Activated T-cell treated with anti-CD3 and anti-CD28 coated beads, Interleukin-2, amount 50 U/mL, for 24 hours (primary cell): ENCODE measurements at regions not wholly inside any gene's neighbourhood (a gene's known extent, or its start where the extent isn't known, plus 50 kb on each side); places are given as distances from the start of the nearest gene placed in this dataset.

Source experiments
- DNase-seq: peaks from one replicate; pipeline ENCODE4 v3.0.0-alpha.2; 2020
- H3K27ac Mint-ChIP-seq: 2 replicates; pipeline ENCODE4 v1.8.0; 2020; ENCODE audit warnings: mild to moderate bottlenecking, mixed read lengths
- H3K27me3 Mint-ChIP-seq: 2 replicates; pipeline ENCODE4 v1.8.0; 2020; ENCODE audit warnings: mixed read lengths
- H3K36me3 Mint-ChIP-seq: 2 replicates; pipeline ENCODE4 v1.8.0; 2020; ENCODE audit warnings: low read depth, mixed read lengths
- H3K4me1 Mint-ChIP-seq: 2 replicates; pipeline ENCODE4 v1.8.0; 2020; ENCODE audit warnings: low read depth, mixed read lengths
- H3K4me3 Mint-ChIP-seq: 2 replicates; pipeline ENCODE4 v1.8.0; 2020; ENCODE audit warnings: mild to moderate bottlenecking, moderate library complexity, mixed read lengths
- H3K9me3 Mint-ChIP-seq: 2 replicates; pipeline ENCODE4 v1.8.0; 2020; ENCODE audit warnings: mixed read lengths

- no peak overlapping the region for H3K27ac Mint-ChIP-seq
- H3K27me3 Mint-ChIP-seq = peaks cover 26% of the 10 kb centered on the region
- no peaks in the 10 kb centered on the region for H3K36me3 Mint-ChIP-seq
- H3K4me1 Mint-ChIP-seq = no peaks in the 10 kb centered on the region
- no peak overlapping the region for H3K4me3 Mint-ChIP-seq
- no peaks in the 10 kb centered on the region for H3K9me3 Mint-ChIP-seq
- DNase-seq = no peak
Measured at GRCh38 chr1:168932539-168932938, 174.0 kb upstream of the ATP1B1 start.

DNA sequence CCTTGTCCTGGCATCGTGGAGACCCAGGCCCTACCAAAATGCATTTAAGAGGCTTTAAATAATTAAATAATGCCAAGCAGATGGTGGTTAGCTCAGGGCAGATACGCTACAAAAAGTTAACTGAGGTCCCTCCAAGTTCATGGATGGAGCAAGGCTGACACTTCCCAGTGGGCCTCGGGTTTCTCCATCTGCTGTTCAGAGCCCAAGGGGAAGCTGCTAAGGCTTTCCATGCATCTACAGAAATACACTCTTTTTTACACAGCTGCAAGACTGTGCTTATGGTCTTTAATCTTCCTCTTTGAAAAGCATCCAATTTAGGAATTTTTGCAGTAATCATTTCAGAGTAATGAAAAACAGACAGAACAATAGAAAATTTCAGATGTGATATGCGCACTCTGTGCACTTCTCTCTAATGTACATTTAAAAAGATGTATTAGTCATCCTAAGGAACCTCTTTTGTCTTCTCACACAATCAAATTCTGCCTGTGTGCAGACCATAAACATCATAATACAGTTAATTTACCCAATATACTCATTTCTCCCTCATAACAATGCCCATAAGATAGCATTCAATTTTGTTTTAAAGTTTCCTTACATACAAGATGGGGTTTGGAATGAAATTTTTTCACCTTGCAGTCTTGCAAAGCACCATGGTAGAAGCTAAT, 173.2 kb upstream of the ATP1B1 start:
- Mint-ChIP-seq H3K27me3 (peaks cover 19% of the 10 kb centered on the region), H3K4me1 (no peaks in the 10 kb centered on the region), H3K36me3 (no peaks in the 10 kb centered on the region), H3K9me3 (no peaks in the 10 kb centered on the region), H3K4me3 (no peak overlapping the region), H3K27ac (no peak overlapping the region)
- no peak for DNase-seq

DNA sequence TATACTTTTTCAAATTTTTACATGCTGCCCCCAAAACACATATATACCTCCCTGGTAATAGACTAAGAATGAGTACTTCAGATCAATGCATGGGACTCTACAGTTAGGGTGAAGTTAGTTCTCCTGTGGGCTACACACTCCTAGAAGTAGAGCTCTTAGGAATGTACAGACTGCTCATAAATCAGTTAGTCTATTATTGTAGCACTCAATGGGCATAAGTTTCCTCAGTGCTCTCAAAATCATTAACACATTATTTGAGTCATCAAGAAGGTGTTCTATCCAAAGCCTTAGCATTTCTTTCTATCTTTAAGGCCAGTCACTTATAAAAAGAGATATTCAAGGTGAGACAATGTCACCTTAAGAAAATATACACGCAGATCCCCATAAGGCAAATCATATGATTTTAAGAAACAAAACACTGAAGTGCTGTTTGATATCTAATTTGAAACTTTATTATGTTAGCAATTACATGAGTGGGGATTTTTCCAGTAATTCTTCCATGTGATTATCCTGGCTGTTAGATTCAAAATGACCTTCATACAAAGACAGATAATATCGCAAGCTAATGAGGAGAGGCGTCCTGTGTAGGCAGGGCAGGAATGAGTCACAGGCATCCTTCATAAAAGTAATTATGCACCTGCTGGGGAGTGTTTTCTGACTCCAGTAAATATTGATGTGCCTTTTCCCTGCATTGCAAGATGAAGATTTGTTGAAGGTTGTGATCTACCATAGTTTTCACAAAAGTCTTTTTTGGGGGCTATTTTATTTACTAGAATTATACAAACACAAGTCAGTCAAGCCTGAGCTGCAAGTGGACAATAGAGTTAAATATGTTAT, 167.2 kb upstream of the ATP1B1 start:
- no peak overlapping the region for H3K27ac Mint-ChIP-seq
- H3K4me3 Mint-ChIP-seq = no peak overlapping the region

DNA sequence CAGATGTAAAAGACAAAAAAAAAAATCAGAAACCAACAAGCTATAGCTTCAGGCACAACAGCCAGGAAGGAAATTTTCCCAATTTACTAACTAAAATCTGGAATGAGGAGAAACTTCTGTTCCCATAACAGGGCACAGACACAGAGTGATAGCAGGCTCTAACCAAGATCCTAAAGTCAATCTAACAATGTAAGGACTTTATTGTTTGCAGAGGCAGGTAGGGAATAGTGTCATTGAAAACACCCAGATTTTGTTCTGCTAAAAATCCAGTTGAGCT, 166.6 kb upstream of the ATP1B1 start:
- DNase-seq = no peak
- peaks cover 12% of the 10 kb centered on the region for H3K27me3 Mint-ChIP-seq
- no peaks in the 10 kb centered on the region for H3K36me3 Mint-ChIP-seq
- no peaks in the 10 kb centered on the region for H3K4me1 Mint-ChIP-seq
- H3K9me3 Mint-ChIP-seq = no peaks in the 10 kb centered on the region
- H3K27ac Mint-ChIP-seq = no peak overlapping the region
- H3K4me3 Mint-ChIP-seq = no peak overlapping the region

More for the DNA sequence above, 167.2 kb upstream of the ATP1B1 start:
- no peak for DNase-seq
- Mint-ChIP-seq H3K27me3 (peaks cover 12% of the 10 kb centered on the region), H3K9me3 (no peaks in the 10 kb centered on the region), H3K4me1 (no peaks in the 10 kb centered on the region), H3K36me3 (no peaks in the 10 kb centered on the region)

- H3K9me3 Mint-ChIP-seq = no peaks in the 10 kb centered on the region
- no peaks in the 10 kb centered on the region for H3K4me1 Mint-ChIP-seq
- no peak overlapping the region for H3K27ac Mint-ChIP-seq
- no peak for DNase-seq
- H3K36me3 Mint-ChIP-seq = no peaks in the 10 kb centered on the region
- H3K27me3 Mint-ChIP-seq = peaks cover 16% of the 10 kb centered on the region
- H3K4me3 Mint-ChIP-seq = no peak overlapping the region
Measured at GRCh38 chr1:168941640-168942039, 164.8 kb upstream of the ATP1B1 start.

- Mint-ChIP-seq H3K9me3 (no peaks in the 10 kb centered on the region), H3K27ac (no peak overlapping the region), H3K27me3 (peaks cover 17% of the 10 kb centered on the region), H3K36me3 (no peaks in the 10 kb centered on the region), H3K4me1 (no peaks in the 10 kb centered on the region), H3K4me3 (no peak overlapping the region)
- no peak for DNase-seq
Measured at GRCh38 chr1:168942165-168942564, 164.3 kb upstream of the ATP1B1 start.

DNA sequence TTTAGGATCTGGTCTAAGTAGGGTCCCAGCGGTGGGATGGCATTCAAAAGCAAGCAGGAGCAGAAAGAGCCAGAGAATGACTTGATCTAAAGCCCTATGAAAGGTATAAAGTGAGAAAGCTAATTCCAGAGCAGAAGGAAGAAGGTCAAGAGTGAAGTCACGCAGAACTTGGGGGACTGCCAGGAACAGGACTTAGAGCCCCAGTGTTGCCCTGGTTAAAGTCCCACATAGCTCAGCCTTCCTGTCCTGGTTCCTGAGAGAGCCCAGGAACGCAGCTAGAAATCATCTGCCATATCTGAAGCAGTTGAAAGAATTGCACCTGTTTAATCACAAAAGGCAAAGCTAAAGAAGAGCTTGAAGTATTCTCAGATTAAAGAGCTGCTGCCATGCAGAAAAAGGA, 160.6 kb upstream of the ATP1B1 start:
- no peaks in the 10 kb centered on the region for H3K9me3 Mint-ChIP-seq
- no peak for DNase-seq
- H3K4me1 Mint-ChIP-seq = no peaks in the 10 kb centered on the region

DNA sequence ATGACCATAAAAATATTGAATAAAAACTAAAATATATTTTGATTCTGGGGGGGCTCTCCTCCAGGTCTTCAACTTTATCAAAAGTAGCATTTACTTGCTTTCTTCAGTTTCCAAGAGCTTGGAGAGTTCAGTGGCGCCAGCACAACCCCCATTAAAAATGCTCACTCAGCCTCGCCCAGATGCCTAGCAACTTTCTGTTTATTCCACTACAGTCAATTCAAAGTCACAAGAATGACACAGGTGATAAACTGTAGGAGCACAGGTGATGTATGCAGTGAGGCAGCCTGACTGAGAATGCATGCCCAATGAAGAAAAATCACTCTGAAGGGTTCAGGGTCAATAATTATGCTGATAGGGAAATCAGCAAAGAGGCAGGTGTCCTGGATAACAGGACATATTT, 159.4 kb upstream of the ATP1B1 start:
- Mint-ChIP-seq H3K4me1 (no peaks in the 10 kb centered on the region), H3K27ac (no peak overlapping the region), H3K9me3 (no peaks in the 10 kb centered on the region), H3K36me3 (no peaks in the 10 kb centered on the region), H3K4me3 (no peak overlapping the region), H3K27me3 (peaks cover 11% of the 10 kb centered on the region)
- DNase-seq = no peak

More for the DNA sequence above, 160.6 kb upstream of the ATP1B1 start:
- H3K36me3 Mint-ChIP-seq = no peaks in the 10 kb centered on the region
- no peak overlapping the region for H3K27ac Mint-ChIP-seq
- peaks cover 14% of the 10 kb centered on the region for H3K27me3 Mint-ChIP-seq
- no peak overlapping the region for H3K4me3 Mint-ChIP-seq

- Mint-ChIP-seq H3K9me3 (no peaks in the 10 kb centered on the region), H3K4me3 (no peak overlapping the region), H3K27ac (no peak overlapping the region), H3K36me3 (no peaks in the 10 kb centered on the region), H3K27me3 (peaks cover 6% of the 10 kb centered on the region), H3K4me1 (no peaks in the 10 kb centered on the region)
- no peak for DNase-seq
Measured at GRCh38 chr1:168949672-168950071, 156.8 kb upstream of the ATP1B1 start.

GRCh38 chr1:168957818-168958217, 148.7 kb upstream of the ATP1B1 start:
- Mint-ChIP-seq H3K9me3 (no peaks in the 10 kb centered on the region), H3K4me1 (no peaks in the 10 kb centered on the region), H3K27ac (no peak overlapping the region), H3K27me3 (peaks cover 12% of the 10 kb centered on the region), H3K4me3 (no peak overlapping the region), H3K36me3 (no peaks in the 10 kb centered on the region)
- DNase-seq = no peak

DNA sequence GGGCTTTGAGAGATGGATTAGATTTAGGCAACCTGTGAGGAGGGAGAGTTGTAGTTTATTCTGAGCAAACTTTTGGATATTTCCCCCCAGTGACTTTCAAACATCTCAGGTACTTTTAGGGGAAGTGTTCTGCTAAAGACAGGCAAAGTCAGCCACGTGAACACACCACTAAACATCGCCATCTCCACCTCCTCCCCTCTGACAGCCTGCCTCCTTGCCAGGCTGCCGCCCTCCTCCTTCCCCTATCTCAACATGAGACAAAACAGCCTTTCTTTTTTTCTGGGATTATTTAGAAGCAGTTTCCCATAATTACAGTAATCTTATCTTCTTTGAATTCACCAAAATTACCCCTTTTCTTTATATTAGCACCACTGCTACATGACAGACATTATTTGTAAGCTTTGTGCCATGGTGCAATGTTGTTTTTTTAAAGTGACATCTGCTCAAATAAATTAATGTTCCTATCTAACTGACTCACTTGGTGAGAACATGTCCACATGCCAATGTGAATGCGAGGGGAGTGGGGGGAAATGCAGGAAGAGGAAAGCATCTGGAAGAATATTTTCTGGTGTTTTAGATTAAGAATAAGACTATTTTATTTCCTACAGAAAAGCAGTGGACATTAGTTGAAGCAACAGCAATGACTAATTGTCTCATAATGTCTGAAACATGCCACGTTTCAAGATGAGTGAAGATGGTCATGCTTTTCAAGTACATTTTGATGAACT, 147.8 kb upstream of the ATP1B1 start:
- no peak overlapping the region for H3K27ac Mint-ChIP-seq
- H3K27me3 Mint-ChIP-seq = peaks cover 12% of the 10 kb centered on the region

DNA sequence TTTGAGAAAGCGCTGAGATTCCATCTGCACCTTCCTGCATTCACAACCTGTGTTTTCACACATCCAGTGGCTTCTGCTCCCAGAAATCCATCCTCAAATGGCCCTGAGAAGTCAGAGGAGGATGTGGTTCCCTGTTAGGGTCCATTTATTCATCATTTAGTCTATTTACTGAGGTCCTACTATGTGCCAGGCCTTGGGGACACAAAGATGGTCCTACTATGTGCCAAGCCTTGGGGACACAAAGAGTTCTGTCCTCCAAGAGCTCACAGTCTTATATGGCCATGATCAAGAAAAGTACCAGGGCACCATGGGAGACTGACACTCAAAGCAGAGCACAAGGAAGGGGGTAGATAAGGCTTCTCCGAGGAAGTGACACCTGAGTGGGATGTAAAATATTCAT, 147.1 kb upstream of the ATP1B1 start:
- no peak overlapping the region for H3K27ac Mint-ChIP-seq
- H3K27me3 Mint-ChIP-seq = peaks cover 12% of the 10 kb centered on the region
- no peaks in the 10 kb centered on the region for H3K4me1 Mint-ChIP-seq
- no peaks in the 10 kb centered on the region for H3K9me3 Mint-ChIP-seq
- DNase-seq = no peak
- no peaks in the 10 kb centered on the region for H3K36me3 Mint-ChIP-seq
- H3K4me3 Mint-ChIP-seq = no peak overlapping the region

More for the DNA sequence above, 147.8 kb upstream of the ATP1B1 start:
- Mint-ChIP-seq H3K4me1 (no peaks in the 10 kb centered on the region), H3K4me3 (no peak overlapping the region), H3K9me3 (no peaks in the 10 kb centered on the region), H3K36me3 (no peaks in the 10 kb centered on the region)
- no peak for DNase-seq

DNA sequence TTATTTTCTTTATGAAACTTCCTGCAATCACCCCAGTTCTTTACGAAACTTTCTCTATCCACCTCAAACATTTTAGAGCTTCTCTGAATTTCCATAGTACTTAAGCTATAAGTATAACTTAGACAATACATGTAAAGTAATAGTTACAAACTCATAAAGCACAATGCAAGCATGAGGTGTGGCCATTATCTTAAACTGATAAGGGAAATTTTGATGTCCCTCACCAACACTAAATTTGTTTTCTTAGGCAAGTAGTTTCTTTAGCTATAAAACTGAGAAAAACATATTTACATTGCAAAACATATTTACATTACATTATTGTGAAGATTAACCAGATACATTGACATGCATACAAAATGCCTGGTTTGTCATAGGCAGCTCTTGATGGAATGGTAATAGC, 146.4 kb upstream of the ATP1B1 start:
- Mint-ChIP-seq H3K27ac (no peak overlapping the region), H3K27me3 (peaks cover 12% of the 10 kb centered on the region), H3K9me3 (no peaks in the 10 kb centered on the region), H3K4me3 (no peak overlapping the region), H3K36me3 (no peaks in the 10 kb centered on the region), H3K4me1 (no peaks in the 10 kb centered on the region)
- DNase-seq = no peak

- H3K27me3 Mint-ChIP-seq = peaks cover 12% of the 10 kb centered on the region
- H3K36me3 Mint-ChIP-seq = no peaks in the 10 kb centered on the region
- no peaks in the 10 kb centered on the region for H3K4me1 Mint-ChIP-seq
- no peak for DNase-seq
- no peak overlapping the region for H3K27ac Mint-ChIP-seq
- H3K9me3 Mint-ChIP-seq = no peaks in the 10 kb centered on the region
- H3K4me3 Mint-ChIP-seq = no peak overlapping the region
Measured at GRCh38 chr1:168960595-168960994, 145.9 kb upstream of the ATP1B1 start.

- Mint-ChIP-seq H3K36me3 (no peaks in the 10 kb centered on the region), H3K27me3 (peaks cover 7% of the 10 kb centered on the region), H3K27ac (no peak overlapping the region), H3K4me3 (no peak overlapping the region), H3K4me1 (no peaks in the 10 kb centered on the region), H3K9me3 (no peaks in the 10 kb centered on the region)
- DNase-seq = no peak
Measured at GRCh38 chr1:168963601-168964000, 142.9 kb upstream of the ATP1B1 start.
